Heart left ventricle (tissue), 13 donors: ENCODE measurements at regions not wholly inside any gene's neighbourhood (a gene's known extent, or its start where the extent isn't known, plus 50 kb on each side); places are given as distances from the start of the nearest gene placed in this dataset.

Source experiments
- POLR2A ChIP-seq, 2 donors: fragments of 450-650 bp; IDR thresholded peaks; one replicate each; pipeline ENCODE4 v1.6.1; 2017; ENCODE audit warnings: antibody characterized with exemption in 2 of 2, mild to moderate bottlenecking in 2 of 2, moderate library complexity in 2 of 2
- TF ChIP-seq, protein P1 (sequence below), 12 donors: fragments of 200-600 bp; sonication (generic) in 4 of 12; IDR thresholded peaks; one replicate each; pipeline versions ENCODE4 v1.5.0 to v1.8.0; 2018 to 2022; ENCODE audit warnings: antibody characterized with exemption in 12 of 12, mild to moderate bottlenecking in 5 of 12
- donor health status: ischemic (EF 13 %, LVEDD 7.1; RV severe dilation, severe dysfunction).
- donor health status: DM: no; HTN: yes; CAD: no.
- donor health status: DM: no; HTN: no; CAD: no.
- donor health status: ischemic (EF 25% LVEDD 6.9; RV normal size, moderate dysfunction).
- donor health status: ischemic (EF 25% LVEDD 5.7; RV mildly dilated, moderate dysfunction).
- donor health status: ischemic (EF 35%, LVEDD 5.7; RV mildly dilated, moderate dysfunction).
- donor health status: nonischemic (EF 11% LVEDD 7.7; RV severe dilation, severe dysfunction).
- donor health status: DM: yes; HTN: yes; CAD: no.
- donor health status: PGD.
- donor health status: ischemic (EF 29% LVEDD 5.4; RV normal size, mild dysfunction).
- donor health status: nonischemic (EF 23%, LVEDD 6.1; RV moderate dilation, normal function).

- TF ChIP-seq, protein P1, sequence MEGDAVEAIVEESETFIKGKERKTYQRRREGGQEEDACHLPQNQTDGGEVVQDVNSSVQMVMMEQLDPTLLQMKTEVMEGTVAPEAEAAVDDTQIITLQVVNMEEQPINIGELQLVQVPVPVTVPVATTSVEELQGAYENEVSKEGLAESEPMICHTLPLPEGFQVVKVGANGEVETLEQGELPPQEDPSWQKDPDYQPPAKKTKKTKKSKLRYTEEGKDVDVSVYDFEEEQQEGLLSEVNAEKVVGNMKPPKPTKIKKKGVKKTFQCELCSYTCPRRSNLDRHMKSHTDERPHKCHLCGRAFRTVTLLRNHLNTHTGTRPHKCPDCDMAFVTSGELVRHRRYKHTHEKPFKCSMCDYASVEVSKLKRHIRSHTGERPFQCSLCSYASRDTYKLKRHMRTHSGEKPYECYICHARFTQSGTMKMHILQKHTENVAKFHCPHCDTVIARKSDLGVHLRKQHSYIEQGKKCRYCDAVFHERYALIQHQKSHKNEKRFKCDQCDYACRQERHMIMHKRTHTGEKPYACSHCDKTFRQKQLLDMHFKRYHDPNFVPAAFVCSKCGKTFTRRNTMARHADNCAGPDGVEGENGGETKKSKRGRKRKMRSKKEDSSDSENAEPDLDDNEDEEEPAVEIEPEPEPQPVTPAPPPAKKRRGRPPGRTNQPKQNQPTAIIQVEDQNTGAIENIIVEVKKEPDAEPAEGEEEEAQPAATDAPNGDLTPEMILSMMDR (IDR thresholded peaks at IDR 0.05): no peak
- no peak for TF ChIP-seq POLR2A (IDR thresholded peaks at IDR 0.05)
Measured at GRCh38 chr21:45353200-45353599, 51.8 kb upstream of the COL18A1 start.
